OCI-LY1 (cell line): ENCODE measurements at regions not wholly inside any gene's neighbourhood (a gene's known extent, or its start where the extent isn't known, plus 50 kb on each side); places are given as distances from the start of the nearest gene placed in this dataset.

Experiments used
- EZH2 ChIP-seq: fragments of 200-600 bp; sonication (generic), shearing (Covaris generic); IDR thresholded peaks from 2 replicates; pipeline ENCODE4 v1.8.0; 2017; ENCODE audit warnings: borderline replicate concordance, mixed run types, mild to moderate bottlenecking, antibody characterized with exemption, low read length, moderate library complexity, mixed read lengths
- TF ChIP-seq, protein P1 (sequence below): fragments of 200-600 bp; sonication (generic), shearing (Covaris generic); IDR thresholded peaks from 2 replicates; pipeline ENCODE4 v1.5.1; 2017; ENCODE audit warnings: mild to moderate bottlenecking, antibody characterized with exemption, low read length, moderate library complexity, mixed read lengths

- TF ChIP-seq, protein P1, sequence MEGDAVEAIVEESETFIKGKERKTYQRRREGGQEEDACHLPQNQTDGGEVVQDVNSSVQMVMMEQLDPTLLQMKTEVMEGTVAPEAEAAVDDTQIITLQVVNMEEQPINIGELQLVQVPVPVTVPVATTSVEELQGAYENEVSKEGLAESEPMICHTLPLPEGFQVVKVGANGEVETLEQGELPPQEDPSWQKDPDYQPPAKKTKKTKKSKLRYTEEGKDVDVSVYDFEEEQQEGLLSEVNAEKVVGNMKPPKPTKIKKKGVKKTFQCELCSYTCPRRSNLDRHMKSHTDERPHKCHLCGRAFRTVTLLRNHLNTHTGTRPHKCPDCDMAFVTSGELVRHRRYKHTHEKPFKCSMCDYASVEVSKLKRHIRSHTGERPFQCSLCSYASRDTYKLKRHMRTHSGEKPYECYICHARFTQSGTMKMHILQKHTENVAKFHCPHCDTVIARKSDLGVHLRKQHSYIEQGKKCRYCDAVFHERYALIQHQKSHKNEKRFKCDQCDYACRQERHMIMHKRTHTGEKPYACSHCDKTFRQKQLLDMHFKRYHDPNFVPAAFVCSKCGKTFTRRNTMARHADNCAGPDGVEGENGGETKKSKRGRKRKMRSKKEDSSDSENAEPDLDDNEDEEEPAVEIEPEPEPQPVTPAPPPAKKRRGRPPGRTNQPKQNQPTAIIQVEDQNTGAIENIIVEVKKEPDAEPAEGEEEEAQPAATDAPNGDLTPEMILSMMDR, result no peak
- TF ChIP-seq EZH2, result no peak
Measured at GRCh38 chr3:135432402-135432801, 533.1 kb upstream of the PPP2R3A start.
